Spleen (tissue), 7 donors: ENCODE measurements at regions not wholly inside any gene's neighbourhood (a gene's known extent, or its start where the extent isn't known, plus 50 kb on each side); places are given as distances from the start of the nearest gene placed in this dataset.

Source experiments
- CTCF ChIP-seq, 11 experiments: fragments of 200-600 bp in 7 of 11; fragments of 450-650 bp in 4 of 11; sonication (generic) in 4 of 11; IDR thresholded peaks in 8 of 11; conservative IDR thresholded peaks in 3 of 11; 1 replicate in 7 of 11; 2 replicates in 4 of 11; pipeline versions ENCODE4 v1.4.0 to v1.8.0; 2016 to 2021; ENCODE audit warnings: antibody characterized with exemption in 11 of 11, inconsistent platforms in 4 of 11, mild to moderate bottlenecking in 1 of 11
- POLR2AphosphoS5 ChIP-seq, 3 donors: sonication (generic); formaldehyde crosslinking; IDR thresholded peaks; one replicate each; pipeline ENCODE4 v1.5.1; 2017; ENCODE audit warnings: antibody characterized with exemption in 3 of 3
- donor health status: DM: no; HTN: no; CAD: no; lungs with moderate emphysema.
- donor health status: DM: no; HTN: no; CAD: no.
- donor health status: DM: no; HTN: no; CAD: no.

- TF ChIP-seq CTCF (IDR thresholded peaks at IDR 0.05 in 8 of 11, conservative IDR thresholded peaks at IDR 0.05 in 3 of 11): no peak
- TF ChIP-seq POLR2AphosphoS5 (IDR thresholded peaks at IDR 0.05): no peak
These were observed 99.1 kb downstream of the C7orf25 start for GRCh38 chr7:42812779-42813178.
